ENCODE measurements at regions not wholly inside any gene's neighbourhood (a gene's known extent, or its start where the extent isn't known, plus 50 kb on each side); places are given as distances from the start of the nearest gene placed in this dataset.

DNA sequence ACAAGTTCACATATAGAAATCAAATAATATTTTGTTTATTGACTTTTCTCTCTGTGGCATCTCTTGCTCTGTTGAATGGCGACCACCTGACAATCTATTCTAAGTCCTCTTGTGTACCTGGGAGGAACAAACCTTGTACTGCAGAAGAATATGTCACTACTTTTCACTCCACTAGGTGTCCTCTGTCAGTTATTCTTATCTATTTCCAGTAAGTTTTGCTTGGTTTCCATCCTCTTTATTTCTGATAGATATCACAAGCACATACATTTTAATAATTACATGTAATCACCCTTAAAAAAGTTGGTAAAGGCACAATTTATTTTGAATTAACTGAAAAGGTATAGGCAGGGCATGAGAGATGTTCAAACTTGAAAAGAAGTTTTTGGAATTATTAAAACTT is 238.4 kb downstream of the SNCA start:
- TF ChIP-seq, protein P1, sequence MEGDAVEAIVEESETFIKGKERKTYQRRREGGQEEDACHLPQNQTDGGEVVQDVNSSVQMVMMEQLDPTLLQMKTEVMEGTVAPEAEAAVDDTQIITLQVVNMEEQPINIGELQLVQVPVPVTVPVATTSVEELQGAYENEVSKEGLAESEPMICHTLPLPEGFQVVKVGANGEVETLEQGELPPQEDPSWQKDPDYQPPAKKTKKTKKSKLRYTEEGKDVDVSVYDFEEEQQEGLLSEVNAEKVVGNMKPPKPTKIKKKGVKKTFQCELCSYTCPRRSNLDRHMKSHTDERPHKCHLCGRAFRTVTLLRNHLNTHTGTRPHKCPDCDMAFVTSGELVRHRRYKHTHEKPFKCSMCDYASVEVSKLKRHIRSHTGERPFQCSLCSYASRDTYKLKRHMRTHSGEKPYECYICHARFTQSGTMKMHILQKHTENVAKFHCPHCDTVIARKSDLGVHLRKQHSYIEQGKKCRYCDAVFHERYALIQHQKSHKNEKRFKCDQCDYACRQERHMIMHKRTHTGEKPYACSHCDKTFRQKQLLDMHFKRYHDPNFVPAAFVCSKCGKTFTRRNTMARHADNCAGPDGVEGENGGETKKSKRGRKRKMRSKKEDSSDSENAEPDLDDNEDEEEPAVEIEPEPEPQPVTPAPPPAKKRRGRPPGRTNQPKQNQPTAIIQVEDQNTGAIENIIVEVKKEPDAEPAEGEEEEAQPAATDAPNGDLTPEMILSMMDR (IDR thresholded peaks at IDR 0.05) = no peak
- TF ChIP-seq POLR2A (IDR thresholded peaks at IDR 0.05) (no peak), POLR2AphosphoS5 (IDR thresholded peaks at IDR 0.05) (no peak), EP300 (IDR thresholded peaks at IDR 0.05) (no peak)
